HL-60 (cell line): ENCODE measurements at regions not wholly inside any gene's neighbourhood (a gene's known extent, or its start where the extent isn't known, plus 50 kb on each side); places are given as distances from the start of the nearest gene placed in this dataset.

Experiments used
- DNase-seq, 2 experiments: peaks; one replicate each; pipeline ENCODE4 v3.0.0-alpha.2; 2010 to 2020; ENCODE audit warnings: low read depth in 1 of 2, low spot score in 1 of 2
- H3K27ac ChIP-seq: fragments of 250-450 bp; sonication (Bioruptor Pico); replicated peaks from 2 replicates; pipeline ENCODE4 v1.5.1; 2020; ENCODE audit warnings: mild to moderate bottlenecking, moderate library complexity
- H3K27me3 ChIP-seq: fragments of 250-450 bp; sonication (Bioruptor Pico); 2 replicates; pipeline ENCODE4 v1.5.1; 2021; ENCODE audit warnings: mild to moderate bottlenecking, moderate library complexity; ENCODE audit not compliant: insufficient read depth, poor library complexity, severe bottlenecking
- H3K4me3 ChIP-seq: replicated peaks from 2 replicates; pipeline ENCODE4 v1.5.1; 2011; ENCODE audit warnings: mild to moderate bottlenecking, control low read depth, low read length; ENCODE audit not compliant: insufficient read depth
- CTCF ChIP-seq: IDR thresholded peaks from one replicate; pipeline ENCODE4 v1.5.1; 2011; ENCODE audit warnings: low read length, control low read depth, inconsistent platforms; ENCODE audit not compliant: insufficient read depth
- GABPA ChIP-seq: IDR thresholded peaks from 2 replicates; pipeline ENCODE4 v1.6.1; 2012; ENCODE audit warnings: low read depth
- POLR2AphosphoS5 ChIP-seq: IDR thresholded peaks from 2 replicates; pipeline ENCODE4 v1.6.1; 2012; ENCODE audit warnings: low read depth
- REST ChIP-seq: IDR thresholded peaks from 2 replicates; pipeline ENCODE4 v1.6.1; 2012; ENCODE audit warnings: low read depth; ENCODE audit not compliant: insufficient replicate concordance
- SPI1 ChIP-seq: IDR thresholded peaks from 2 replicates; pipeline ENCODE4 v1.6.1; 2012; ENCODE audit warnings: low read depth, mild to moderate bottlenecking, borderline replicate concordance

GRCh38 chr14:43914041-43914693 lies 592.9 kb downstream of the FSCB start:
- Histone ChIP-seq H3K4me3 (no peak overlapping the region), H3K27me3 (no peaks in the 10 kb centered on the region), H3K27ac (no peak overlapping the region)
- no peak for DNase-seq
- TF ChIP-seq REST = no peak
- no peak for TF ChIP-seq CTCF
- TF ChIP-seq POLR2AphosphoS5 = no peak
- TF ChIP-seq GABPA = no peak
- TF ChIP-seq SPI1 = no peak

- Histone ChIP-seq H3K4me3 (no peak overlapping the region), H3K27ac (no peak overlapping the region), H3K27me3 (no peaks in the 10 kb centered on the region)
- no peak for TF ChIP-seq POLR2AphosphoS5
- TF ChIP-seq CTCF = no peak
- DNase-seq = no peak
Observed at GRCh38 chr14:43903209-43903608, 603.9 kb downstream of the FSCB start.

GRCh38 chr14:43901911-43902673 lies 605.0 kb downstream of the FSCB start:
- no peak for DNase-seq
- H3K4me3 ChIP-seq = no peak overlapping the region
- TF ChIP-seq SPI1 (no peak), REST (no peak), CTCF (no peak), POLR2AphosphoS5 (no peak), GABPA (no peak)
- no peak overlapping the region for H3K27ac ChIP-seq
- no peaks in the 10 kb centered on the region for H3K27me3 ChIP-seq
